M059J (cell line): ENCODE measurements at regions not wholly inside any gene's neighbourhood (a gene's known extent, or its start where the extent isn't known, plus 50 kb on each side); places are given as distances from the start of the nearest gene placed in this dataset.
"Not testable (repeated sequence)": the region's sequence is repeated elsewhere in the genome, so short reads cannot be mapped to it uniquely, and the experiment has no call there.

Source experiments
- DNase-seq: peaks from one replicate; pipeline ENCODE4 v3.0.0-alpha.2; 2012; ENCODE audit warnings: low read depth

- DNase-seq: peak; percentile 37
Measured at GRCh38 chr4:114087596-114088230, 108.3 kb upstream of the ARSJ start.

GRCh38 chr4:114088481-114088880 is 109.0 kb upstream of the ARSJ start:
- no peak for DNase-seq

DNA sequence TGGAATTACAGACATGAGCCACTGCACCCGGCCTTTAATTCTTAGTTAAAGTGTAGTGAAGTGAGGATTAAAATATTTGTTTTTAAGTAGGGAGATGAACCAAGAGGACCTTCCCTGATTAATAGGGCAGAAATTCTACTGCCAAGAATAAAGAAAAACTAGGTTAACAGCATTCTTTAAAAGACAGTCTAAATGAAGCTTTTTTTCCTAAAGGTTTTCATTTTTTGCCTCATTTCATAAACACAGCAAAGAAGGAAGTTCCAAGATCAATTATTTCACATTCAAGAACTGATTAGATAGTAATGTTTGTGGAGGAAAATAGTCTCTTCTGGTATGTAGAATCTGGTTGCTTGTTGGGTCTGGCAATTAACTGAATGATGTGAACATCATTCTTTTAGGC is 112.1 kb upstream of the ARSJ start:
- no peak for DNase-seq

DNA sequence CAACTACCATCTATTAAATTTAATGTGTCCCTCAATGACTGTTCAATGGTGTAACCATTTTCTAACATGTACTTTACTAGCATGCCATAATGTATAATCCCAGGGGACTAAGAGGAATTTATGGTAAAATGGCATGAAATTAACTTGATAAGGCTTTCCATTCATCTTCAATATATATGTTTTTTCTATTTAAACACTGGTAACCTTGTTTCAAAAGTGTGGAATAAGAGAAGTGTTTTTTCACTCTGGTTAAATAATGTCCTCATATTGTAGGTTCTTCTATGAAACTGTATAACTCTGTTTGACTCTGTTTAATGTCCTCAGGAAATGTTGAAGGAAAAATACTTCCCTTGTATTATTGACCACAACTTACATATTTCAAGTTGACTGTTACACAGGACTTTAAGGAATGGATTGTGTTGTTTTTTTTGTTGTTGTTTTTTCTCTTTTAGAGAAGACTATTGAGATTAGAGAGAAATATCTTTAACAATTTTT is 113.8 kb upstream of the ARSJ start:
- DNase-seq: no peak

DNA sequence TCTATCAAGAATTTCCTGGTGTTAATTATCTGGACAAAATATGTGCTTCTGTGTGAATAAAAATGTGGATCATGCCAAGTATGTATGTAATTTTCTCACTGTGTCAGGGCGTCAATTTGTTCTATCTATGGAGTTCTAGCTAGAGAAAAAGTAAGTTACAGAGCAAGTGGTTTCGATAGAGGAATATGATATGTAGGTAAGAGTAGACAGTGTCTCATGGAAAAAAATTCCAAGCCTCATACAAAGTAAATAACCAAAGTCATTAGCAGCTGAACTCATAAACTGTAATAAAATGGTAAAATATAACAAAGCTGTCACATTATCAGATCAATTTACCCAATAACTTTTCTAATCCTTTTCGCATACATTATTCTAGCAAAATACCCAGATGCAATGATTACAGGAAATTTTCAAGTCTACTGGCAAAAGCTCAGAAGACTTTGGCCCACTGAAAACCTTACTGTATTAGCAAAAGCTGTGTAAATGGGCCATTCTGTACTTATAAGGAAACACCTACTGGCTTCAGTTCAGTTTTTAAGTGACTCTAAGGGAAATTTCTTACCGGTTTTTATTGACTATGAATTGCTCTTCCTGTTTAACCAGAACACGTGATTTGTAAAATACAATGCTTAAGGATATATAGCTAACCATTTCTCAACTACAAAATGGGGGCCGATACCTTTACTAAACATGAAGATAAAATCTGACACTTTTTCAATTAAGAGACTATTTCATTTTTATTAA is 121.0 kb upstream of the ARSJ start:
- no peak for DNase-seq

GRCh38 chr4:114103908-114104307 is 124.5 kb upstream of the ARSJ start:
- no peak for DNase-seq

DNA sequence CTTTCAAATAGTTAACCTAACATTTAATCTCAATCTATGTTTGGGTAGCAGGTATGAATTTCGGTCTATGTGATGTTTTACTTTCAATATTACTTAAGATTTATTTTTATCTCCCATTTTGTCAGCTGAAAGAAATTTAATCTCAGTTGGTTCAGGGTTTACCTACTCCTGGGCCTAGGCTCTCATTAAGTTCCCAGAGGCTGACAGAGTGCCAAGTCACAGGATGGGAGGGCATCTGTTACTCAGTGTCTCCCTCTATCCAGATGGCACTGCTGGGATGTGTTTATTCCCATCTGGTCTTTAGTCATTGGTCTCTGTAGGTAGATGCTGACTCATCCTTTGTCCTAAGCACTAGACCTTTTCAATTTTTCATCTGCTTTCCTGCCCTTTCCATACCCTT is 129.4 kb upstream of the ARSJ start:
- DNase-seq: peak; percentile 76

- no peak for DNase-seq
Measured at GRCh38 chr4:114109776-114110175, 130.3 kb upstream of the ARSJ start.

DNA sequence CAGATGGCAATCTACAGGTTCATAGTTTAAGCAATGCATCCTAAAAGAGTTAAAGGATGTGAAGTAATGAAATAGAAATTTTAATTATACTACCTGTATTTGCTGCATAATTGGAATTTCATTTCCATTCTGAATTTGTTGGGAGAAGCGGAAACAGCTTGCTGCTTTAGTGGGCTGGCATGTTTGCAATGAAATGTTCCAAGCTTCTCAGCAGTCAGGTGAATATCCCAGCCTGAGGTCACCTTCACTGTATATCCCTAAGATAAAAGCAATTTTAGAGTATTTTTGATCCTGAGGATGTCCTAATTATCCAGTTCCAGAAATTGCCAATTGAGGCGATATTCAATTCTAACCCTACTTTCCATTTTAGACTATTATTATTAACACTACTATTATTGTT is 136.1 kb upstream of the ARSJ start:
- no peak for DNase-seq

- DNase-seq: no peak
Measured at GRCh38 chr4:114116861-114117260, 137.4 kb upstream of the ARSJ start.

- no peak for DNase-seq
Measured at GRCh38 chr4:114121221-114121620, 141.8 kb upstream of the ARSJ start.

GRCh38 chr4:114132199-114132598 is 152.8 kb upstream of the ARSJ start:
- no peak for DNase-seq

DNA sequence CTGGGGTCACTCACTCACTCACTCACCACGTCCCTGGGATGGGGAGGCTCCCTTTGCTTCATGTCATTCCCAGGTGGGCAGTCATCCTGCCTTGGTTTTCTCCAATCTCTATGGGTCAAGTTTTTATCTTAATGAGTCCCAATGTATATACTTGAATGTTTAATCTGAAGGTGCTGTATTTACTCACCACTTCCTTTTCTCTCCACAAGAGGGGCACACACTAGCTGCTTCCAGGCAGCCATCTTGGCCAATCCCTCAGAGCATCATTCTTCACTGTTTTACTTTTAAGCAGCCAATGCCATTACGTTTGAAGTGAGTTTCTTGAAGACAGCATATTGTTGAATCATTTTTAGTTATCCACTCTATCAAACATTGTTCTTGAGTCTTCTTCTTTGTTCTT is 153.4 kb upstream of the ARSJ start:
- peak; percentile 5 for DNase-seq

GRCh38 chr4:114136069-114136468 is 156.6 kb upstream of the ARSJ start:
- peak; percentile 12 for DNase-seq

DNA sequence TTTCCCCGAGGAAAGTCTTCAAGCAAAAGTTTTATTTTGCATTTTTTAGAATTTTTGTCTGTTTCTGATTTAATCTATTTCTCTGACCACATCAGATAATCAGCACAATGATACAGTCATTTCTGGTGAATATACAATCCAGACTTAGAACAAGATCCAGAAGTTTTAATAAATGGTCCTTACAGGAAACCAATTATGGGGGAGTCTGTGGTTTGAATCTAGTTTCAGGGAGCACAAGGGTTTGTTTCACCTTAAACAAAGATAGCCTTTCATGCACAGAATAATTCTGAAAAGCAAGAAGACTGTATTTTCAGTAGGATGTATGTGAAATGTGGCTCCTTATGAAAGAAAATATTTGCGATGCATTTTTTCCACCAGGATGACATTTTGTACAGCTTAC is 158.5 kb upstream of the ARSJ start:
- no peak for DNase-seq

DNA sequence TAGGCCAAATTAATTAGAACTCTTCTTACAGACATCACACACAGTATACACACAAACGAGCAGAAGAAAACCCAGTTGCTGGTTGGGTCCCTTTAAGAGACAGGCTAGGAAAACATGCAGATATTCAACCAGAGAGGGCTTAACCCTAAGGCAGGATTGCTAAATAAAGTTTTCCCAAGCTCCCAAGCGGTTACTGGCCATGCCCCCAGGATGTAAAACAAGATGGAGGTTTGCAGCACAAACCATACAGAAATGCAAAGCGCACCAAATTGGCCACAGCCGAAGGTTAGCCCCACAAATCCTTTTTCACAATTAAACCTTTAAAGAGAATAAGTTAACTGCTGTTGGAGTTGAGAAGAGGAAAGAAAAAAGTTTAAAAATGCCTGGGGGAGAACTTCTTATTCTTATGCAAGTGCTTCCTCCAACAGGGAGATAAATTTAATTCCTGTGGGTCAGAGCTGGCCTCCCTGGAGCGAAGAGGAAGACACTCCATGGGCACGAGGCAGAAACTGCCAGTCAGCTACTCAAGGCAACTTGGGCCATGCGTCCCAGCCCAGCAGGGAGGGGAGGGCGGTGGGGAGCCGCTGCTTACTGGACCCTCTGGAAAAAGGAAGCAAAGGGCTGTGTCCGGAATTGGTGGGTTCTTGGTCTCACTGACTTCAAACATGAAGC is 167.6 kb upstream of the ARSJ start:
- DNase-seq: no peak

GRCh38 chr4:114147619-114148208 is 168.3 kb upstream of the ARSJ start:
- DNase-seq: not testable (repeated sequence)

DNA sequence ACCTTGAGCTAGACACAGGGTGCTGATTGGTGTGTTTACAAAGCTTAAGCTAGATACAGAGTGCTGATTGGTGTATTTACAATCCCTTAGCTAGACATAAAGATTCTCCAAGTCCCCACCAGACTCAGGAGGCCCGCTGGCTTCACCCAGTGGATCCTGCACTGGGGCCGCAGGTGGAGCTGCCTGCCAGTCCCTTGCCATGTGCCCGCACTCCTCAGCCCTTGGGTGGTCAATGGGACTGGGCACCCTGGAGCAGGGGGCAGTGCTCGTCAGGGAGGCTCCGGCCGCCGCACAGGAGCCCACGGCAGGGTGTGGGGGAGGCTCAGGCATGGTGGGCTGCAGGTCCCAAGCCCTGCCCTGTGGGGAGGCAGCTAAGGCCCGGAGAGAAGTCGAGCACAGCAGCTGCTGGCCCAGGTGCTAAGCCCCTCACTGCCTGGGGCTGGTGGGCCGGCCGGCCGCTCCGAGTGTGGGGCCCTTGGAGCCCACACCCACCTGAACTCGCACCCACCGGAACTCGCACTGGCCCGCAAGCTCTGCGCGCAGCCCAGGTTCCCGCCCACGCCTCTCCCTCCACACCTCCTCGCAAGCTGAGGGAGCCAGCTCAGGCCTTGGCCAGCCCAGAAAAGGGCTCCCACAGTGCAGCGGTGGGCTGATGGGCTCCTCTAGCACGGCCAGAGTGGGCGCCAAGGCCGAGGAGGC is 169.1 kb upstream of the ARSJ start:
- DNase-seq: not testable (repeated sequence)

DNA sequence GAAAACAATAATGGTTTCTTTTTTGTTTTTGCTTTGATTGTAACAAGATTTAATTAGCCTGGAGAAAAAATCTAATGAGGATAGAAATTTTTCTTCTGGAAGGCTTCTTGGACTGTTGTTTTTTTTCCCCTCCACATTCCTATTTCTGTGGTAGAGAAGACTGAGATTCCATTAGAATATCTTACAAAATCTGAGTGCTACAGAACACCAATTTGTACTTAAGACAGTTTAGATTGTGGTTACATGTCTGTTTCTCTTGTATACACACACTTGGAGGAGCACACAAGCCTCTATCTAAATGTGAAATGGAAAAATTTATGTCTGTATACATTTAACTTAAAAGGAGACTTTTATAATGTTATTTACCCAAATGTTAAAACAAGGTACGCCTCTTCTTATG is 176.9 kb upstream of the ARSJ start:
- no peak for DNase-seq

DNA sequence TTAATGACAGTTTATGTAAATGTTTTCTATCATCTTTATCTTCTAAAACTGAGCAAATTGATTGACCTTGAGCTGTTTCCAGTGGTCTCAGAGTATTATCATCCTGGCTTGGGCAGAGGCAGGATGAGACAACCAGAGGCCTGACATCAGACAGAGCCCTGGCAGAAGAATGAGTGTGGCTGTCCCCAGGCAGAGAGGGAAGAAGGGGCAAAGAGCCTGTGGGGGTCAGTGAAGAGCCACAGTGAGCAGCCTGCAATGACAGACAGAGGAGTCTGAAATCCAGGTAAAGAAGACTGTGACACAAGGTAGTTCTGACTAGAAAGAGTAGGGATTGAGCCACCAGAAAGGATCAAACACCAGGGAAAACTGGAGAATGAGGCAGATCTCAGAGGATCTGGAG is 182.4 kb upstream of the ARSJ start:
- no peak for DNase-seq

DNA sequence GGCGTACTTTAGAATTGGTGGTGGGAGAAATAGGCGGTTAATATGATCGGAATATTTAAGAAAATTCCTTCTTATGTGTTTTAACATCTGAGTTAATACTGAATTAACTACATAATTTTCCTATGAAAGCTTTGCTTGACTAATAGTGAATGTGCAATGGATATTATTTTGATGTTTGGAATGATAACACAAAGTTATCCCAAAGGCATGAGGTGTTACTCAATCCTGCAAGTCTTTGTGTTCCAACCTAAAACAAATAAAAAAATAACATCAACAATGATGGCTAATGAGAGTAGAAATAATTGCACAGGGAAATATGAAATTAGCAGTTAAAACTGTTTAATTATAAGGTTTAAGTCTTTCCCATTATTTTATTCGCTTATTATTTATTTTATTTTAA is 183.6 kb upstream of the ARSJ start:
- no peak for DNase-seq

DNA sequence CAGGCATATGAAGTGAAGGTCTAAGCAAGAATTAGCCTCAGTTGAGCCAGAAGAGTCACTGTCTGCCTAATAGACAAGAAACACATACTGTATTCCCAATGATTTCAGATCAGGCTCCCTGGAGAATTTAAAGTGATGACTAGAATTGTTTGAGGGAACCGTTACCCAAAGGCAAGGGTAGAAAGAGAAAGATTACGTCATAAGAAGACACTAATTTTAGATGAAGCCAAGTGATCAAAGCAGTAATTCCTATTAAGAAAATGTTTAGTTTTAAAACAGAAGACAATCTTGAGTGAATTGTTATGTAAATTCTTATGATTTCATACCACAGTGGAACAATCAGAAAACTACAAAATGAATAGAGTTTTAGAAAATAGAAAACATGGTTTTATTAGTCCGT is 194.5 kb upstream of the ARSJ start:
- DNase-seq: no peak
